AG04449 (cell line): ENCODE measurements at regions not wholly inside any gene's neighbourhood (a gene's known extent, or its start where the extent isn't known, plus 50 kb on each side); places are given as distances from the start of the nearest gene placed in this dataset.
"Not testable (repeated sequence)": the region's sequence is repeated elsewhere in the genome, so short reads cannot be mapped to it uniquely, and the experiment has no call there.

Source experiments
- CTCF ChIA-PET: fragments of 350-600 bp; formaldehyde crosslinking; extraction: SDS; loops from one replicate; lab custom pipeline; 2021; ENCODE audit warnings: antibody characterized with exemption; lab: Yijun Ruan, JAX
- POLR2A ChIA-PET: fragments of 400-600, 350-600 bp; formaldehyde crosslinking; extraction: SDS; loops from one replicate; lab custom pipeline; 2020; ENCODE audit warnings: antibody characterized with exemption, inconsistent platforms; lab: Yijun Ruan, JAX
- DNase-seq: peaks from one replicate; pipeline ENCODE4 v3.0.0-alpha.2; 2010; ENCODE audit warnings: low read depth, low spot score
- H3K4me3 ChIP-seq: 2 replicates; pipeline ENCODE4 v1.5.1; 2011; ENCODE audit warnings: low read depth, mild to moderate bottlenecking, control low read depth, low read length
- CTCF ChIP-seq: IDR thresholded peaks from one replicate; pipeline ENCODE4 v1.5.1; 2011; ENCODE audit warnings: mild to moderate bottlenecking, moderate library complexity, low read length, control low read depth, inconsistent platforms; ENCODE audit not compliant: insufficient read depth; ENCODE audit errors: missing control alignments

GRCh38 chr16:29261427-29262248 lies 144.9 kb downstream of the NPIPB11 start:
- H3K4me3 ChIP-seq, POLR2A ChIA-PET, DNase-seq: not testable (repeated sequence)
- CTCF ChIA-PET, result interaction anchor here (2.0 kb wide), 1 partner anchor 146 kb away, joined by 5 read pairs; no protein-coding TSS in a partner anchor

- POLR2A ChIA-PET, H3K4me3 ChIP-seq, DNase-seq: not testable (repeated sequence)
- CTCF ChIA-PET, result interaction anchor here (2.0 kb wide), 1 partner anchor 145 kb away, joined by 5 read pairs; no protein-coding TSS in a partner anchor
Observed at GRCh38 chr16:29260683-29261426, 145.7 kb downstream of the NPIPB11 start.

- H3K4me3 ChIP-seq, DNase-seq, POLR2A ChIA-PET: not testable (repeated sequence)
- CTCF ChIA-PET, result interaction anchor here (1.3 kb wide), 1 partner anchor 144 kb away, joined by 3 read pairs; no protein-coding TSS in a partner anchor
Observed at GRCh38 chr16:29259635-29260457, 146.7 kb downstream of the NPIPB11 start.

GRCh38 chr16:29258946-29259634 lies 147.4 kb downstream of the NPIPB11 start:
- CTCF ChIA-PET, result interaction anchor here (1.3 kb wide), 1 partner anchor 143 kb away, joined by 3 read pairs; no protein-coding TSS in a partner anchor
- POLR2A ChIA-PET, DNase-seq, H3K4me3 ChIP-seq: not testable (repeated sequence)

GRCh38 chr16:29257419-29258336 lies 148.8 kb downstream of the NPIPB11 start:
- POLR2A ChIA-PET, H3K4me3 ChIP-seq, DNase-seq: not testable (repeated sequence)
- TF ChIP-seq CTCF, result peak; percentile 52
- CTCF ChIA-PET, result interaction anchor here (1.1 to 3.0 kb wide), 3 partner anchors 142 to 284 kb away, joined by 3 to 46 read pairs (median 7); no protein-coding TSS in a partner anchor

GRCh38 chr16:29256501-29256981 lies 150.0 kb downstream of the NPIPB11 start:
- ChIA-PET CTCF (interaction anchor here (1.0 to 3.0 kb wide), 5 partner anchors 78 to 284 kb away, joined by 3 to 46 read pairs (median 4); no protein-coding TSS in a partner anchor), POLR2A (no interaction called here)
- no peak overlapping the region for H3K4me3 ChIP-seq
- no peak for DNase-seq
- TF ChIP-seq CTCF, result no peak

GRCh38 chr16:29255957-29256356 lies 150.6 kb downstream of the NPIPB11 start:
- DNase-seq, H3K4me3 ChIP-seq, POLR2A ChIA-PET: not testable (repeated sequence)
- CTCF ChIA-PET, result interaction anchor here (1.0 to 3.0 kb wide), 4 partner anchors 77 to 283 kb away, joined by 3 to 46 read pairs (median 4); no protein-coding TSS in a partner anchor

GRCh38 chr16:29255496-29255796 lies 151.1 kb downstream of the NPIPB11 start:
- CTCF ChIA-PET, result interaction anchor here (1.0 to 3.0 kb wide), 4 partner anchors 77 to 283 kb away, joined by 3 to 46 read pairs (median 4); no protein-coding TSS in a partner anchor
- not testable (repeated sequence) for H3K4me3 ChIP-seq, DNase-seq
- POLR2A ChIA-PET, result interaction anchor here (0.6 kb wide), 1 partner anchor 35 kb away, joined by 3 read pairs; no protein-coding TSS in a partner anchor
